Kidney (tissue), 13 donors: ENCODE measurements at regions not wholly inside any gene's neighbourhood (a gene's known extent, or its start where the extent isn't known, plus 50 kb on each side); places are given as distances from the start of the nearest gene placed in this dataset.

Experiments
- DNase-seq, 5 donors: peaks; one replicate each; pipeline ENCODE4 v3.0.0-alpha.2; 2013 to 2020
- FAIRE-seq: peaks from 2 replicates; lab custom pipeline; 2012; peaks lifted over from hg19 to GRCh38; lab: Jason Lieb, UNC
- H3K27ac ChIP-seq, 2 donors: one replicate each; pipeline ENCODE4 v1.7.0; 2013; ENCODE audit warnings: low read depth in 2 of 2, low read length in 2 of 2, inconsistent platforms in 1 of 2
- H3K27me3 ChIP-seq: one replicate; pipeline ENCODE4 v1.7.1; 2013; ENCODE audit warnings: low read length, inconsistent platforms; ENCODE audit not compliant: control insufficient read depth, insufficient read depth
- H3K36me3 ChIP-seq, 3 donors: one replicate each; pipeline versions ENCODE4 v1.7.0 to v1.7.1; 2013; ENCODE audit warnings: low read length in 3 of 3, control low read depth in 1 of 3, inconsistent platforms in 1 of 3; ENCODE audit not compliant: insufficient read depth in 3 of 3, control insufficient read depth in 2 of 3
- H3K4me1 ChIP-seq, 3 donors: one replicate each; pipeline versions ENCODE4 v1.7.0 to v1.7.1; 2013; ENCODE audit warnings: low read length in 3 of 3, inconsistent platforms in 1 of 3, low read depth in 1 of 3; ENCODE audit not compliant: control insufficient read depth in 2 of 3, insufficient read depth in 2 of 3
- H3K4me3 ChIP-seq, 3 donors: one replicate each; pipeline versions ENCODE4 v1.7.0 to v1.8.1; 2013; ENCODE audit warnings: low read length in 3 of 3, control low read depth in 1 of 3, inconsistent platforms in 1 of 3
- H3K9ac ChIP-seq, 3 donors: one replicate each; pipeline versions ENCODE4 v1.7.0 to v1.7.1; 2013; ENCODE audit warnings: low read length in 3 of 3, control low read depth in 1 of 3, inconsistent platforms in 1 of 3
- H3K9me3 ChIP-seq, 3 donors: one replicate each; pipeline versions ENCODE4 v1.7.0 to v1.7.1; 2013; ENCODE audit warnings: low read length in 3 of 3, control low read depth in 1 of 3, inconsistent platforms in 1 of 3; ENCODE audit not compliant: control insufficient read depth in 2 of 3, insufficient read depth in 1 of 3
- CTCF ChIP-seq: IDR thresholded peaks from 3 replicates; pipeline ENCODE4 v1.5.1; 2012; ENCODE audit warnings: mild to moderate bottlenecking, moderate library complexity, borderline replicate concordance; ENCODE audit not compliant: insufficient read depth; ENCODE audit errors: extremely low read depth
- intact Hi-C: fragments of 100-400 bp; cut with DNase I; formaldehyde crosslinking; loops from one replicate; pipeline ENCODE4 v1.11.1; 2022
- donor health status: control.
- donor health status: control.
- donor health status: control.
- donor health status: control.
- donor health status: control.
- donor health status: DM: yes; HTN: yes; CAD: no.
- donor health status: Normal renal cell carcinoma (clear cell type).

GRCh38 chr12:91654087-91654486 is 471.5 kb upstream of the DCN start:
- no peak for DNase-seq
- TF ChIP-seq CTCF: no peak
- Histone ChIP-seq H3K9ac (no peak overlapping the region), H3K4me1 (no peaks in the 10 kb centered on the region), H3K4me3 (no peak overlapping the region), H3K27me3 (no peaks in the 10 kb centered on the region), H3K9me3 (no peaks in the 10 kb centered on the region), H3K36me3 (no peaks in the 10 kb centered on the region), H3K27ac (no peak overlapping the region)
- FAIRE-seq: no peak
- intact Hi-C loops: no loop called here

- intact Hi-C loops: no loop called here
These were observed 469.1 kb upstream of the DCN start for GRCh38 chr12:91651728-91652127.

GRCh38 chr12:91643763-91644162 is 461.1 kb upstream of the DCN start:
- FAIRE-seq (no peak), DNase-seq (no peak)
- Histone ChIP-seq H3K4me3 (no peak overlapping the region), H3K27me3 (no peaks in the 10 kb centered on the region), H3K4me1 (no peaks in the 10 kb centered on the region), H3K27ac (no peak overlapping the region), H3K9ac (no peak overlapping the region), H3K9me3 (no peaks in the 10 kb centered on the region), H3K36me3 (no peaks in the 10 kb centered on the region)
- TF ChIP-seq CTCF: no peak
- intact Hi-C loops: no loop called here

More at GRCh38 chr12:91651728-91652127, 469.1 kb upstream of the DCN start:
- Histone ChIP-seq H3K27ac (no peak overlapping the region), H3K27me3 (no peaks in the 10 kb centered on the region), H3K9ac (no peak overlapping the region), H3K9me3 (no peaks in the 10 kb centered on the region), H3K4me1 (no peaks in the 10 kb centered on the region), H3K36me3 (no peaks in the 10 kb centered on the region), H3K4me3 (no peak overlapping the region)
- DNase-seq: no peak
- FAIRE-seq: no peak
- no peak for TF ChIP-seq CTCF

- TF ChIP-seq CTCF: no peak
- Histone ChIP-seq H3K27me3 (no peaks in the 10 kb centered on the region), H3K27ac (no peak overlapping the region), H3K36me3 (no peaks in the 10 kb centered on the region), H3K4me3 (no peak overlapping the region), H3K9me3 (no peaks in the 10 kb centered on the region), H3K9ac (no peak overlapping the region), H3K4me1 (no peaks in the 10 kb centered on the region)
- FAIRE-seq (no peak), DNase-seq (no peak)
- intact Hi-C loops: no loop called here
These were observed 457.4 kb upstream of the DCN start for GRCh38 chr12:91640021-91640420.
